ENCODE measurements at regions not wholly inside any gene's neighbourhood (a gene's known extent, or its start where the extent isn't known, plus 50 kb on each side); places are given as distances from the start of the nearest gene placed in this dataset.

GRCh38 chr15:39427705-39428104 is 153.2 kb upstream of the THBS1 start:
- WGBS, 2 donors (ENCODE audit: low coverage in 1 of 2): 50 to 57% methylated on average over 2 to 3 of the region's 3 CpGs
- H3K4me1 ChIP-seq: peaks cover 0 to 12% (median 9%) of the 10 kb centered on the region in 4 donors
- no peak for DNase-seq
- H3K9me3 ChIP-seq: no peaks in the 10 kb centered on the region
- H3K27me3 ChIP-seq: no peaks in the 10 kb centered on the region
- H3K4me3 ChIP-seq: no peak overlapping the region
- in situ Hi-C loops (cut with MboI; ENCODE audit: low pct_ligation_motif_present in 1 of 4, low pct_unique_long_range_greater_than_20kb in 1 of 4, low sequenced_read_pairs in 3 of 4): no loop called here
- peak overlapping the region in 1 of 4 donors; percentile 30 for H3K27ac ChIP-seq
- H3K36me3 ChIP-seq: no peaks in the 10 kb centered on the region
- TF ChIP-seq CTCF (IDR thresholded peaks at IDR 0.05): no peak
- no peak for TF ChIP-seq POLR2AphosphoS5 (IDR thresholded peaks at IDR 0.05)
- TF ChIP-seq EP300 (IDR thresholded peaks at IDR 0.05; ENCODE audit: low read depth): no peak
- TF ChIP-seq POLR2A (IDR thresholded peaks at IDR 0.05): no peak
- intact Hi-C loops (cut with DNase I; ENCODE audit: low total_unique reads): no loop called here

DNA sequence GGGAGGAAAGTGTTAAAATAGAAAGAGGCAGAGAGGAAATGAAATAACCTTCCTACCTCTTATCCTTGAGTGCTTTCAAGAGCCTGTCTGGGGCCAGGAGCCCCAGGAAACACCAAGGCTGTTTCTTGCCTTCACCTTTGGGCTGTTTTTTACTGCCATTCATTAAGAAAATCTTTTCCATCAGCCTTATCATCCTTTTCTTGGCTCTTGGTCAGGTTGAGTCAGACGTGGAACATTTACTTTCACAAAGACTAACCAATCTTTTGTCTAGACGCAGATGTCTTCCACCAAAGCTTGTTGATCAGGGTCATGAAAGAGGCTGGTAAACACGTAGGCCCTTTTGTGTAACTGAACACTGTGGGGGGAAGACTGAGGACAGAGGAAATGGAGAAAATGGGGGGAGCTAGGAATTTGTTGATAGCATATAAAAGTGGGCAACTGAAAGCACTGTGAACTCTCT is 151.0 kb upstream of the THBS1 start:
- Histone ChIP-seq H3K27me3 (no peaks in the 10 kb centered on the region), H3K36me3 (no peaks in the 10 kb centered on the region), H3K27ac (no peak overlapping the region), H3K4me3 (no peak overlapping the region), H3K9me3 (no peaks in the 10 kb centered on the region), H3K4me1 (peaks cover 0 to 25% (median 16%) of the 10 kb centered on the region in 4 donors)
- DNase-seq: no peak
- WGBS, 2 donors (ENCODE audit: low coverage in 1 of 2): 0 to 20% methylated on average over 1 to 3 of the region's 3 CpGs
- TF ChIP-seq POLR2AphosphoS5 (IDR thresholded peaks at IDR 0.05): no peak
- no peak for TF ChIP-seq EP300 (IDR thresholded peaks at IDR 0.05; ENCODE audit: low read depth)
- no peak for TF ChIP-seq CTCF (IDR thresholded peaks at IDR 0.05)
- TF ChIP-seq POLR2A (IDR thresholded peaks at IDR 0.05): no peak
- in situ Hi-C loops (cut with MboI; ENCODE audit: low pct_ligation_motif_present in 1 of 4, low pct_unique_long_range_greater_than_20kb in 1 of 4, low sequenced_read_pairs in 3 of 4) (no loop called here), intact Hi-C loops (cut with DNase I; ENCODE audit: low total_unique reads) (no loop called here)

DNA sequence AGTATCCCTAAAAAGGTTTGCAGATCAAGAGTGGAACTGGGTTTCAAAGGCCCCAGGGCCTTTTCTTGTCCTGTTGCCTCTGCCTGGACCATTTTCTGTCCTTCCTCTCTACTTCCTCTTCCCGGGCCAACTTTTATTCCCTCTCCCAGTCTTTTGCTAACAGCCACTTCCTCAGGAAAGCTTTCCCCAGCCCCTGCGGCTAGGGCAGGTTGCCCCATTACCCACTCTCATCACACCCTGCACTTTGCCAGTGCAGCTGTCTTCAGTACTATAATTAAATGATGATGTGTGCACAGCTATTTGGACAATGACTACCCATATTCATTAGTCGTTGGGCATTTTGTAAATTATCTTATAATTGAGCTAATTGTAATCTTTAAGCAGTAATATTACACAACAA is 150.5 kb upstream of the THBS1 start:
- 80 to 83% methylated on average over 3 of the region's 3 CpGs for WGBS, 2 donors (ENCODE audit: low coverage in 1 of 2)
- Histone ChIP-seq H3K4me1 (peaks cover 0 to 30% (median 16%) of the 10 kb centered on the region in 4 donors), H3K36me3 (no peaks in the 10 kb centered on the region), H3K4me3 (no peak overlapping the region), H3K9me3 (no peaks in the 10 kb centered on the region), H3K27ac (no peak overlapping the region), H3K27me3 (no peaks in the 10 kb centered on the region)
- intact Hi-C loops (cut with DNase I; ENCODE audit: low total_unique reads): no loop called here
- in situ Hi-C loops (cut with MboI; ENCODE audit: low pct_ligation_motif_present in 1 of 4, low pct_unique_long_range_greater_than_20kb in 1 of 4, low sequenced_read_pairs in 3 of 4): no loop called here
- DNase-seq: no peak
- TF ChIP-seq POLR2A (IDR thresholded peaks at IDR 0.05) (no peak), CTCF (IDR thresholded peaks at IDR 0.05) (no peak)

- Histone ChIP-seq H3K27ac (no peak overlapping the region), H3K4me3 (no peak overlapping the region), H3K36me3 (no peaks in the 10 kb centered on the region), H3K4me1 (peaks cover 0 to 30% (median 16%) of the 10 kb centered on the region in 4 donors), H3K27me3 (no peaks in the 10 kb centered on the region), H3K9me3 (no peaks in the 10 kb centered on the region)
- in situ Hi-C loops (cut with MboI; ENCODE audit: low pct_ligation_motif_present in 1 of 4, low pct_unique_long_range_greater_than_20kb in 1 of 4, low sequenced_read_pairs in 3 of 4): no loop called here
- intact Hi-C loops (cut with DNase I; ENCODE audit: low total_unique reads): no loop called here
- TF ChIP-seq CTCF (IDR thresholded peaks at IDR 0.05): no peak
- TF ChIP-seq POLR2A (IDR thresholded peaks at IDR 0.05): no peak
- TF ChIP-seq EP300 (IDR thresholded peaks at IDR 0.05; ENCODE audit: low read depth): no peak
- no peak for DNase-seq
- WGBS, 2 donors (ENCODE audit: low coverage in 1 of 2): 61 to 83% methylated on average over 1 of the region's 1 CpG
Measured at GRCh38 chr15:39431376-39431775, 149.5 kb upstream of the THBS1 start.

Data from transverse colon (tissue), 4 donors.